NCI-H2196 (cell line): ENCODE measurements at regions not wholly inside any gene's neighbourhood (a gene's known extent, or its start where the extent isn't known, plus 50 kb on each side); places are given as distances from the start of the nearest gene placed in this dataset.

Experiments
- DNase-seq: peaks from one replicate; lab custom pipeline; 2025; ENCODE audit not compliant: unreplicated experiment; lab: John Stamatoyannopoulos, UW

DNA sequence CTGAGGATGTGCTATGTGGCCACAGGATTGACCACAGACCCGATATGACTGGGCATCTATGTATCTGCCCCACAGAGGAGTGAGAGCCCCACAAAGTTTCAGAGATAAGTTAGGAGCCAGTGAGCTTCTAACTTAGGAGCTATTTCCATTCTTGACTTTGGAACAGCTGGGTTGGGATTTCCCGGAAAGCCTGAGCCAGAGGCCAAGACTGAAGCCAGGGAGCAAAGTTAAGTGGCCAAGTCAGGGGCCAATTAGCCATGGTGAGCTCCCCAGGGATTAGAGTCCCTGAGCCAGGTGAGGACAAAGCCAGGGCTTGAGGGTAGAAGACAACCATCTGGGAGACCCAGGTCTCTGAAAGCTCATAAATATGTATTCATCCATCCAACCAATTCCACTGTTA lies 143.6 kb downstream of the MAFB start:
- no peak for DNase-seq

DNA sequence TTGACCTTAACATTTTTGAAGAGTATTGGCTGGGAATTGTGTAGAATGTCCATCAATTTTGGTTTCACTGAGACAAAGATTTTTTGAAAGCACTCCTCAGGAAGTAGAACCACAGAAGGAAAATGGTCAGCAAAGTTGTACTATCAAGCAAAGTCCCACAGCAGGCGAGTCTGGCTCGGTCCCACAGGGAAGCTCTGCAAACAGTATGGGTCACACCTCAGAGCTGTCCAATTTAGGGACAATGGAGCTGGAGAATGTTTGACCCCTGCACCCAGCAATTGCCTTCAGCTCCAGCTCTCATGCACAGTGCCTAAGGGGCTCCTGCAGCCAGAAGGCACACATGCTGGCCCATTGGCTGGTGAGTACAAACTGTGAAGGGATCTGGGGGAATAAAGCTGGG lies 147.0 kb downstream of the MAFB start:
- no peak for DNase-seq

DNA sequence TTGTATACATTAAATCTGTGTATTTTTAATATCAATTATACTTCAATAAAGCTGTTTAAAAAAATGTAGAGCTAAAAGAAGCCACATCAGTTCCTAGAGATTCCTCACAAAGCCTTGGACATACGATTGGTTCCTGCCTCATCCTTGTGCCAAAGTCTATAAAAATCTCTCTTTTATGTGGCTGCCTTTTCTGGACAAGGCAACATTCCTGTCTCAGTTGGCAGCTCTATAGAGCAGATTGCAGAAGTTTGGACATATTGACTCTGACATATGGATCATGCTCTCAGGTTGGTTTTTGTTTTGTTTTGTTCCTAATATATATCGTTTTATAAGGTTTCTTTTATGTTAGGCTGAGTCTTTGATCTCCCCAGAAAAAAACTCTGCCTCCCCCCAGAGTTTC lies 148.9 kb downstream of the MAFB start:
- no peak for DNase-seq

DNA sequence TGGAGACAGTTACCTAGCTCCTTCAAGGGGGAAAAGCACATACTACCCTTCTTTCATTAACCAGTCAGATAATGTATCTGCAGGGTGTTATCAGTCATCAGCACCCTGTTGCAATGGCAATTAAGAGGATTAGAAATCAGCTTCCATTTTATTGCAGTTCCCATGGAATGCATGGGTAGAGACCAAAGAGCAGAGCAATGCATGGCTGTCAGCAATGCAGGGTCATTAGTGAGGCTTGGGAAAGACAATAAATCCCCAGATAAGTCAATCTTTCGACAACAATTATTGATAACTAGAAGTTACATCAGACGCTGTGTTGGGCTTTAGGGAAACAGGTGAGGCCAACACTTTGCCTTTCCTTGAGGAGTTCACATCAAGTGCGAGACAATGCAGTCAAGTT lies 150.9 kb downstream of the MAFB start:
- DNase-seq: no peak

DNA sequence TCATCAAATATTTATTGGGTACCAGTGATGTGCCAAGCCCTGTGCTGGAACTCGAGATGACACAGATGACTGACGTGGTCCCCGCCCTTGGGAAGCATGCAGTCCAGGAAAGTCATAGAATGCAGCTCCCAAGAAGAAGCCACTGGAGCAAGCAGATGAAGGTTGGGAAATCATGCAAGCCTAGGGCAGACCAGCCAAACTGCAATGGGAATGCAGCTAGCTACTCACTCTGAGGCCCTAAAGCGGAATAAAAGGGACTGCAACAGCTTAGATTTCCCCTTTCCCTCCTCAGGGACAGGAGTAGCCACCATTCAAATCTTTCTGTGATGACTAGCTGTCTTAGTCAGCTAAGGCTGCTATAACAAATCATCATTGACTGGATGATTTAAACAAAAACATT lies 152.2 kb downstream of the MAFB start:
- no peak for DNase-seq

DNA sequence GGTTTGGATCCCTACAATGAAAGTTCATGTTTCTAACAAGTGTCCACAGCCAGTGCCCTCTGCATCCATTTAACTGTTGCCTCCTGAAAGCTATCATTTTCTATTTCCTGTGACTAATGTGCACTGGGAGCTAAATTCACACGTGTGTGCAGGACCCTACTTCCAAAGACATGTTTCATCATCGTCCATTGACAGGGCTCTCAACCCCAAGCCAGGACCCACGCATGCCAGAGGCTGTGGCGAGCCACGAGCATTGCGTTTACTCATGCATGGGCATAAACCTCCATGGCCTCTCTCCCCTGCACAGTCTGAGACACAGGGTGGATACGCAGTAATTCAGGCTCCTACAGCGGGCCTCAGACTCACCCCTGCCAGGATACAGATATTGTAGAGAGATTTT lies 153.2 kb downstream of the MAFB start:
- DNase-seq: no peak

DNA sequence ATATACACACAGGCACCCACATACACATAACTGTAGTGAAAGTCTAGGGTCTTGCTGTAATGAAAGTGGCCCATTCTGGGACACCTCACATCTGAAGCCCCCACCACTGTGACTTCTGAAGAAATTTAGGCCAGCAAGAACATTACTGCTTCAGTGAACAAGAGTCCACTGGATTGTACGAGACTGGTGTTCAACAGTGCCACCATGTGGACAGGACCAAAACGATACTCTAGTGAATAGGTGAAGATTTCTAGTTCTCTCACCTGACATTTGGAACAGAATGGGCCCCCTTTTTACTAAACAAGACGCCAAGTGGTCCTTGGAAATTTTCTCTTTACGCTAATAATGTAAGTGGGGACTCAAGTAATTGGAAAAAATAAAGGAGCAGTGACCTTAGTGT lies 156.9 kb downstream of the MAFB start:
- no peak for DNase-seq

DNA sequence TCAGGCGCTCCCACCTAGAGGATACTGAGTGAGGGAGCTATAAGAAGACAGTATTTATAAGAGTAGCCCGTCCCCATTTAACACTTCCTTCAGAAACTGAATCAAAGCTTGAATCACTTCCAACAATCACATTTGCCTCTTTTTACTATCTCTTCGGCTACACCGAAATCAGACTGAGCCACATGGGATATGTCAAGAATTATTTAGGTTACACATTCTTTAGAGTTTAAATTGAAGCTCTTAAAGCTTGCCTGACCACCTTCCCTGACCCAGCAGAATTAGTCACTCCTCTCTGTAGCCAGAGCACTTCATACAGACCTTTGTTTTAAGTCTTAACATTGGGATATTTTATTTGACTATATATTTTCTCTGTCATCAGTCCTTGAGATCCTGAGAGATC lies 163.7 kb downstream of the MAFB start:
- DNase-seq: no peak

DNA sequence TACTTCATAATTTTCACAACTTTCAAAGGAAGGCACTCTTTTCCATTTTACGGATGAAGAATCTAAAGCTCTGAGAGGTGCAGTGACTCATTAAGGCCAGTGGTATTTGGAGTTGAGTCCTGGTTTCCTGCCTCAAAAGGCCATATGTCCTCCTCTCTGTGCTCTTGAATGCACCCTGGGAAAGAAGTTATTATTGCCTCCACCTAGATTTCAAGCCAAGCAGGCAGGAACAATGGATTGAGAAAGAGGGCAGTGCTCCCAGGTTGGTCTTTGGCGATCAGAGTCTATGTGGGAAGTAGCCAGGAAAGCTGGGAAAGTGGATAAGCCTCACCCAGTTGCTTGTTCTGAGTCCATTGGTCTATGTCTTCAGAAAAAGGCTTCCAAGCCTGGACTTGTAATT lies 165.0 kb downstream of the MAFB start:
- no peak for DNase-seq

DNA sequence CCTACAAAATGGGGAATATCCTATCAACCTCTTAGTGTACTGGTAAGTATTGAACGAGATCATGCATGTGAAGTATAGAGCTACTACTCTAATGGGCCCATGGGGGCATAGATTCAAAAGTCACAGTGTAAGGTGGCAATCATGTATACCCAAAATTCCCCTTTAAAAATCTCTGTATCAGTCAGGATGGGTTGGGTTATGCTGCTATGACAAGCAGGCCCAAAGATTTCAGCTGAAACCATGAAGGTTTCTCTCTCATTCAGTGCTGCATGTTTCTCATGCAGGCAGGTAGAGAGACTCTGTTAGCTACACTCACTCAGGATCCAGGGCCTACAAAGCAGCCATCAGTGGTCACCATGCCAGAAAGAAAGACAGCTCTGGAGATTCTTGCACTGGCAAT lies 166.6 kb downstream of the MAFB start:
- DNase-seq: no peak

DNA sequence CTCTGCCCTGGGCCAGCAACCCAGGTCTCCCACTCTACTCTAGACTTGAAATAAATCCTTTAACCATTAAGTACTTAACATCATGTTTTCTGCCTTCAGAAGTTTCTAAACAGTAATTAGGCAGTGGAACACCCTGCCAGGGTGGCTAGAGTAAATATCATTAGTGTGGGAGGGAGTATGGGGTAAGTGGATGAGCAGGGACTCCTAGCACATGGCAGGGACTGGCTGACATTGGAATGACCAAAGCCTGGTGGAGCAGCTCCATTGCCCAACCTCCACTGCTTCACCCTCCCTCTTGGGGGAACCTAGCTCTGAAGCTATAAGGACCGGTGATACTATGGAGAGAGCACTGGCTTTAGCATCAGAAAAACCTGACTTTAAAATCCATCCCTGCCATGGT lies 167.1 kb downstream of the MAFB start:
- no peak for DNase-seq

DNA sequence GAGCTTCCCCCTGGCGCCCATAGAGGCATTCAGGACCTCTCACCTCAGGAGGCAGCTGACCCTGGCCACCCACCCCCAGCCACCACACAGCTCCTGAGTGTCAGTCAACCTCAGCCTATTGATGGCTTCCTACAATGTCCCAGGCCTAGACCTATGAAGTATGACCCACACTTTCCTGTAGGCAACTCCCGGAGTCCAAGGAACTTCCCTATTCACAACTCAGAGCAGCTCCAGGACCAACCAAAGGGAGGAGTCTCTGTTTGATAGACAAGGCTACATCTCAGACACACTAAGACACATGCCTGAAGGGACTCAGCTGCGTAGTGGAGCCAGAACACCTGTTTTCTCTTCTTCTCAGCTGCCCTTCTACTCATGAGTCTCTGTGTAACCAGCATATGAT lies 169.1 kb downstream of the MAFB start:
- DNase-seq: no peak

DNA sequence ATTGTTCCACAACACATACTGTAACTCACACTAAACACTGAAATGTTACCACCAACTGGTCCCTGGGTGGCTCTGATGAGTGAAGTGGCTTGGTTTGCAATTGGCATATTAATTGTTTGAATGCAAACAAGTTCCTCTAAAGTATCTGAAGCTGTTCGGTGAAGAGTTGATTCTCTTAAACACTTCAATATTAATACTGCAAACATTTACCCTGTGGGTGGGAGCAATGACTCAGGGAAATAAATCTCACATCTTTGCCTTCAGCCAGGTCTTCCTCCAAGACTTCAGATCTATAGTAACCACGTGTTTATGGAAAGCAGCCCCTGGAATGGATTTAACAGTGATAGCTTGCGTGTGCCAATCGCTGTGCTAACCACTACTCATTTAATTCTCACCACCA lies 176.0 kb downstream of the MAFB start:
- DNase-seq: no peak

DNA sequence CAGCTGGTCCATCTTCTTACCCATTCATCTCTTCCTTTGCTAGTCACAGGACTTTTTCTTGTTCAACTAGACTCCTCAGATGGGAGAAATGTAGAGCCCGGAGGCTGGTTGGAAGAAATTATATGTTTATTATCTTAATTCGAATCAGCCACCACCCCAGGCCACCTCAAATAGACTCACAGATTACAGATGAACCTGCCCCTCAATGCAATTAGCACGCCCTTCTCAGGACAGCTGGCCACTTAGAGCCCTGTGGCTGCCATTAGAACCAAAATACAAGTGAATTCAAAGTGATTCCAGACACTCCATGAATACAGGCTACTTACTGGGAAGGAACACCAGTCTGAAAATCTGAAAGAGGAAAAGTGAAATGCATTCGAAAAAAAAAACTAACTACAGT lies 176.4 kb downstream of the MAFB start:
- no peak for DNase-seq

DNA sequence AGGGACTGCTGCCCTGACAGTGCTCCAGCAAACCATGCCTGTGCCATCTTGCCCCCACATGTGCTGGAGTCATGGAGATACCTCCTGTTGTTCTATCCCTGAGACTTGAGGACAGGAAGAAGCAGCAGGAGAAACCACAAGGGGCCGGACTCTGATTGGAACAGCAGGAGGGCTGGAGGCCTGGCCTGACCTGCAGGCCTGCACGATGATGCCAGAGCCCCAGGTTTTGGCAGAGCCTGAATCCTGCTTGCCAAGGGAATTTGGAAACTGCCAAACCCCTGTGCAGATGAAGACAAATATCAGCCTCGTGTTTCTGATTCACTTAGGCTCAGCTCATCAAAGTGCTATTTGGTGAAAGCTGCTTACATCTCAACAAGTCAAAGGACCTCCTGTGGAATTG lies 177.6 kb downstream of the MAFB start:
- no peak for DNase-seq

DNA sequence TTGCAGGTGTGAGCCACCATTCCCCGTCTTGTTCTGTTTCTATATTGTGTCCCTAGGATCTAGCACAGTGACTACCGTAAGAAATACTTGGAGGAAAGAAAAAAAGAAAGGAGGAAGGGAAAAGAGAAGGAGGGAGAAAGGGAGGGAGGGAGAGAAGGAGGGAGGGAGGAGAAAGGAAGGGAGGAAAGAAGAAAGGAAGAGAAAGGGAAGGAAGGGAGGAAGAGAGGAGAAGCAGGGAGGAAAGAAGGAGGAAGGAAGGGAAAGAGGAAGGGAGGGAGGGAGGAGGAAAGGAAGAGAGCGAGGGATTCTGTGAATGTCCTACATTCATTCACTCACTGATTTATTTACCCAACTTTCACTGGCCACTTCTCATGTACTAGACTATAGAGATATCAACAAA lies 178.4 kb downstream of the MAFB start:
- no peak for DNase-seq

DNA sequence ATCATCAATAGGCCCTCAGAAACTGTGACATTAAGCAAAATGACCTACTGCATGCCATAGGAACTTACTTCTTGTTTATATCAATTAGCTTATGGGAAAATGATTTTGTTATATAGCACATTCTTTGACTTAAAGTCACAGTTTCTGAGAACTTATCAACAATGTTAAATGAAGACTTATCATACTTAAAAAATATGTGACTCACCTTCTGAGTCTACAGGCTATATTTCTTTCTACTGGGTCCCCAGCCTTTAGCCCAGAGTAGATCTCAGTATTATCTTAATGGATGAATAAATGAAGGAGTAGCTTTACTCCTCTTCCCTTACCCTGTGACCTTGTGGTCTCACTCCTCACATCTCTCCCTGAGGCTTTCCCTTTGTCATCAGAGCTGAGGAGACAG lies 180.2 kb downstream of the MAFB start:
- no peak for DNase-seq

DNA sequence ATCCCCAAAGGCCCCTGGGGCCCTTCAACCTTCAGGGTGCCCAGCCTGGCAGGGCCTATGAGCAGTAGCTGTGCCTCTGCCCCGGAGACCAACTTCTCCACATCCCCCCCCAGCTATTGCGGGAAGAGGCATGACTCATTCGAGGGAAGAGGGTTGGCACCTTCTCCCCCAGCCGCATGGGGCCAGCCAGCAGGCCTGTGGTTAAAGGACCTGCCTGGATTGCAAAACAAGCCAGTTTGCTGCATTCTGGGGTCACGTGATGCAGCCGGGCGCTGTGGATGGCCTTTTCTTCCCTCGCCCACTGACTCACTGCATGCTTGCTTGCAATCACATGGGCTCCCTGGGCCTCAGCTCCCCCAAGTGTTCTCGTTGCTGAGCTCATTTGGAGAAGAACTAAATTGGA lies 182.5 kb downstream of the MAFB start:
- peak; percentile 22 for DNase-seq

DNA sequence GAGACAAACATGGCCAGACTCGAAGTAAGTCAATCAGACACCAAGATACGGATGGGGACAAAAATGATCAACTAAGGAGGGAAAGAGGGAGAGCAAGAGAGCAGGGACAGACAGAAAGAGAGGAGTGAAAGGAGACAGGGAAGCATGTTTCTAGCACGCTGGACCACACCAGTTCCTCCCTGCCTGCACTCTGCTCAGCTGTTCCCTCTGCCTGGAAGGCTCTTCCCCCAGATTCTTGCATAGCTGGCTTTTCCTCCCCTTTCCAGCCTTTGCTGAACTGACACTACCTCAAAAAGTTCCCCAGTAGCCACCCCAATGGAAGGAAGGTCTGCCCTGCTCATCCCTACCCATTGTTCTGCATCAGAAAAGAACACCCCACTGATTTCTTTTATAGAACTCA lies 185.9 kb downstream of the MAFB start:
- no peak for DNase-seq

DNA sequence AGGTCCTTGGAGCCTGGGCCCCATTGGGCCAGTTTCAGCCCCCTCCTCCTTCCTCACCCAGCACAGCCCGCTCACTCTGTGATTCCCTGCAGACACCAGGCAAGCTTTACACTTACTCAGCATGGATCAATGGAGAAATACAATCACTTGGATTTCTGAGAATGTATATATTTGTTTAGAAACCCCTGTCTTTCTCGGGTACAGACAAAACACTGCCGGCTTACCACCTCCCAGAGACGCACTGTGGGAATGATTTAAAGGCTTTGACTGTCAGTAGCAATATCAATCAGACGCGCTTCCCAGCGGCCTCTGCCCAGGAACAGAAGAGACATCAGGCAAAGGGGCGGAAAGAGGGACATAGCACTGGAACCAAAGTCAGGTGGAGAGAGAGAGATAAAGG lies 186.5 kb downstream of the MAFB start:
- no peak for DNase-seq

DNA sequence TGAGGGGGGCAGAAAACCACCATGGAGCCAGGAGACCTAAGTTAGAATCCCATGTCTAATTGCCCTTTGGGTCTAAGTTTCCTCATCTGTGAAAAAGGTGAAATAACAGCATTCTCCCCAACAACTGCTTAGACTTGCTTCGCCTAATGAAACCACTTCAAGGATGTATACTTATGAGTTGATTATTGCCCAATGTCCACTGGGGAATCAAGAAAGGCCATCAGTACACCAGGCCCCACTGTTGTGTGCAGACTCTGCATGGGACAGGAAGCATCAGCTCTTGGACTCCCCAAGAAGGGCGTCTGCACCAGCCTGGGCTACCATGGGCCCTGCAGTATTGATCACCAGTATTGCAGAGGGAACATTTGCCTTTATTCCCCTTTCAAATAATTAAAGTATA lies 189.6 kb downstream of the MAFB start:
- DNase-seq: no peak

DNA sequence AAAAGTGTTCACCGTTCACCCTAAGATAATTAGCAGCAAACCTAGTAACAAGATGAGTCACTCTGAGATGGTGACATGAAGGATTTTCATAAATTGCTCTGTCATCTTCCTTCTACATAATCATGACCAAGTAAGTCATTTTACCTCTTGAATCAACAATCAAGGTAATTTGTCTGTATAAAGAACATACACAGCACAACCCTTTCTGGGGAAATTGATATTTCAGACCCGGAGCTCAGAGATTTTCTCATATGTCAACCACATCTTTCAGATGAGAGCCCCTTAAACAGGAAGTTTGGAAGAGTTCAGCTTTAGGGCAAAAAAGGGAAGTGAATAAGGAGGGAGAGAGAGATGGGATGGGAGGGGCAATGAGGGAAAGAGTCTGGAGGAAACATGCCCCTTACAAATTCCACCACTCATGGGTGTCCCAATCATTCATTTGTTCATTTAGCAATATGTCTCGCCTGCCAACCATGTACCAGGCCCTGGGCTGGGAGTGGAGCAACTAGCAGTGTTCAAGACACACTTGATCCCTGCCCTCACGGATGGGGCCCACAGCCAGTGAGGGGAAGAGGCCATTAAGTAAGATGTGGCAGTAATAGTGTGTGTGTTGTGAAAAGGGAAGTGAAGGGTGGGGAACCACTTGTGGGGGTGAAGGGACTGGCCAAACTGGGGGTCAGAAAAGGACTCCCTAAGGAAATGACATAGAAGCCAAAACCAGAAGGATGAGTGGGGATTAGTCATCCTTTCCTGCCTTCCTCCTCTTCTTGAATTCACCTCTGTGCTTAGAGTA lies 190.9 kb downstream of the MAFB start:
- no peak for DNase-seq

DNA sequence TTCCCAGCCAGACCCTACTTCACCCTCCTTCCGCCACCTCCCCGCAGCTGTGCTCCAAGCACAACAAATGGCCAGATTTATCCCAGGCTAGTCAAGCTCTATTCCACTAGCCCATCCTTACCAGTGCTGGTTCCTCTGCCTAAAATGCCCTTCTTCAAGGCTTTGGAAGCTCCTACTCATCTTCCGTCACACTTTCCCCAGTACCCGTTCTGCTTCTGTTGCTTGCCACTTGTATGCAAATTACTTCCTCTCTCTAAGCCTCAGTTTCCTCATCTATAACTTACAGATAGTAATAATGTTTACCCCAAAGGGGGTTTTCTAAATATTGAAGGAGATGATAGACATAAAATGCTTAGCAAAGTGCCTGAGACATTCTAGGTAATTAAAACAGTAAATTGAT lies 193.1 kb downstream of the MAFB start:
- DNase-seq: no peak

DNA sequence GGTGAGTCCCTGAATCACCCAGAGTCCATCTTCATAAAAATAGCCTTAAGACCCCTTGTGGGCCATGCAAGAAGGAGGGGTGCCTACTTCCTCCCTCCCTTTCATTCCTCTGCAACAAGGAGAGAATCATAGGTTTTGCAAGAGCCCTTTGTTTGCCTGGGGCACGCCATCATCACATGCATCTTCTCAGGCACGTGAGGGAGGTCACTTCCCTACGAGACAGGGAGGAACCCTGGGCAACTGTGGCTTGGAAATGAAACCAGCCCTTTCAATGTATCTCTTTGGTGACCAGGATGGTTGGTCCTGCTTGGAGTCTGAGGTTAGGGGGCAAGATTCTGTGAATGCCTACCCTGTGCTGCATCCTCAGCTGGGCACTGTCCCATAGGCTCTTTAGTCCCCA lies 194.8 kb downstream of the MAFB start:
- no peak for DNase-seq
